Stimulated activated effector memory CD8-positive, alpha-beta T cell treated with anti-CD3 and anti-CD28 coated beads, Interleukin-12 subunit alpha, Interleukin-12 subunit beta, amount 100 ng/mL, for 72 hours (primary cell): ENCODE measurements at regions not wholly inside any gene's neighbourhood (a gene's known extent, or its start where the extent isn't known, plus 50 kb on each side); places are given as distances from the start of the nearest gene placed in this dataset.

Experiments used
- ATAC-seq: fragments of 150-1000 bp; cut with Tn5 transposase; 2 replicates; pipeline ENCODE4 v1.10.0; 2021
- DNase-seq, 2 donors: peaks; one replicate each; pipeline ENCODE4 v3.0.0; 2021 to 2022; ENCODE audit warnings: low spot score in 2 of 2
- H3K27ac Mint-ChIP-seq: one replicate; pipeline ENCODE4 v1.8.0; 2022; ENCODE audit warnings: mild to moderate bottlenecking, mixed read lengths
- H3K36me3 Mint-ChIP-seq: one replicate; pipeline ENCODE4 v1.8.0; 2022; ENCODE audit warnings: mild to moderate bottlenecking, mixed read lengths
- H3K4me1 Mint-ChIP-seq: one replicate; pipeline ENCODE4 v1.8.0; 2022; ENCODE audit warnings: mixed read lengths
- H3K4me3 Mint-ChIP-seq: one replicate; pipeline ENCODE4 v1.8.0; 2022; ENCODE audit warnings: mild to moderate bottlenecking, mixed read lengths
- H3K9me3 Mint-ChIP-seq: one replicate; pipeline ENCODE4 v1.8.0; 2022; ENCODE audit warnings: mixed read lengths

DNA sequence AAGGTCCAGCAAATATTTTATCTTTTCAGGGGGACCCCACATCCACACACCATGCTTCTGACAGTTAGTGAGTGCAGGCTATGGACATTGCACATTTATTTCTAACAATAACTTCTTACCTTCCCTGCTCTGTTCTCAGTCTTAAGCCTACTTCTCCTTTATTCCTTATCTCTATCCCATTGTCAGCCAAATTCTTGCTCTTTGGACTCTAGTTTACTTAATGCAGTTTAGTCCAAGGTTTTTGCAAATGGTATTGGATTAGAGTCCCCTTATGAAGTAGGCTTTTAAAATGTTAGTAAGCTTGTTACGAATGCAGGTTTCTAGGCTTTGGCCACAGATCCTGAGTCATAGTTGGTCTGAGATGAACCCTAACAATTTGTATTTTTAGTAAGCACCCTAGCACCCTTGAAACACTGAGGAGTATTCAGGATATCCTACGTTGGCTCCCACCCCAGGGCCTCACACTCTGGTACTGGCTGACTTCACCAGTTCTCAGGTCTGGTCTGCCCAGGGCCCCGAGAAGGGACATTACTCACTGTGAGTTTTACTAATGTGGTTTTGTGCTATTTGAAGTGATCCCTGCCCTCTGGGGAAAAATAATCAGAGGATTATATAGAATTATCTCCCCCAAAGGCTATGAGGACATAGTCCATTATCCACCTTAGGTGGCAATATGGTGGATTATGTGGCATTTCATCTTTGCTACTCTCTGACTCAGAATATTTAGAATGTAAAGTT is 239.5 kb downstream of the TGFB2 start:
- Mint-ChIP-seq H3K4me1 (no peaks in the 10 kb centered on the region), H3K27ac (no peak overlapping the region), H3K36me3 (no peaks in the 10 kb centered on the region), H3K4me3 (no peak overlapping the region), H3K9me3 (peaks cover 5% of the 10 kb centered on the region)
- DNase-seq: no peak
- no peak for ATAC-seq

DNA sequence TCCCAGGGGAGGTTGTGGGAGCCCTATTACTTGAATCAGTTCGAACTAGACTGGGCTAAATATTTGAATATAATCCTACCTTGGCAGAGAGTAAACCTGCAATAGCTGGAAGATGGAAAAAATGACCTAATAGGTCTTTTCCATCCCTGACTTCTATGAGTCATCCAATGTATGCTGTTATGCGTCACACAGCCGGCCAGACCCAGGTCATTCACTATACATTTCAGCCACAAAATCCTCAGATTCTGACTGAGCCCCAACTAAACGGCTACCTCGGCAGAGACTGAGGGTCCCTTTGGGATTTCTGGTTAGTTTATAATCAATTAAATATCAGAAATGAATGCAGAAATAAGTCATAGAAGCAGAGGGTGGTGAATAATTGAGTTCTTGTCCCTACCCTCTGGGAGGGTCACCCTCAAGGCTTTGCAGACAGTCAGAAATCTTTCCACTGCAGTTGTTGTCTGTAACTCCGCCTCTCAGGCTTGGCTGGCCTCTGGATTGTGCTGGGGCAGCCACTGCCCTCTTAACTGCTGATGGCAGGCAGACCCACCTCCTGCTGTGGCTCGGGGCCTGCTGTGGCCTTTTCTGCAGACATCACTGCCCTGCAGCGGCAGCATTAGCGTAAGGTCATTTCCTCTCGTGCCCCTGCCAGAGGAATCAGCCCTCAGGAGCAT is 240.5 kb downstream of the TGFB2 start:
- DNase-seq (no peak), ATAC-seq (no peak)
- no peaks in the 10 kb centered on the region for H3K4me1 Mint-ChIP-seq
- peaks cover 5% of the 10 kb centered on the region for H3K9me3 Mint-ChIP-seq
- no peak overlapping the region for H3K4me3 Mint-ChIP-seq
- no peaks in the 10 kb centered on the region for H3K36me3 Mint-ChIP-seq
- H3K27ac Mint-ChIP-seq: no peak overlapping the region

DNA sequence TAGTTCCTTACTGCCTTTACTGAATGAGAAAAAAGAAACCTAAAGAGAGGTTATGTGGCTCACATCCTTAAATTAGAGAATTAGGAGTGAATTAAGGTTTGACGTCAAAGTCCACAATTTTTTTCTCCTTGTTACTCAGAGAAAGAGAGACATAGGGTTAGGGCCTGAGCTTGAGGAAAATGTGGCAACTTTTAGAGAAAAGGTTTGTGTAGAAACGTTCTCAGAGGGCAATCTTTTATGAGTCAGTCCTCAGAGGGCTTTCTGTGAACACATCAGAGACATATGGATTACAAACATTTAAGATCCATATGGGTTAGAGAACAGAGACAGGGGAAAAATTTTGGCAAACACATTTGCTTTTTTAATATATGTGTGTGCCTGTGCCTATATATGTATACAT is 242.8 kb downstream of the TGFB2 start:
- ATAC-seq (no peak), DNase-seq (no peak)
- Mint-ChIP-seq H3K4me1 (no peaks in the 10 kb centered on the region), H3K4me3 (no peak overlapping the region), H3K36me3 (no peaks in the 10 kb centered on the region), H3K9me3 (peaks cover 3% of the 10 kb centered on the region), H3K27ac (no peak overlapping the region)

DNA sequence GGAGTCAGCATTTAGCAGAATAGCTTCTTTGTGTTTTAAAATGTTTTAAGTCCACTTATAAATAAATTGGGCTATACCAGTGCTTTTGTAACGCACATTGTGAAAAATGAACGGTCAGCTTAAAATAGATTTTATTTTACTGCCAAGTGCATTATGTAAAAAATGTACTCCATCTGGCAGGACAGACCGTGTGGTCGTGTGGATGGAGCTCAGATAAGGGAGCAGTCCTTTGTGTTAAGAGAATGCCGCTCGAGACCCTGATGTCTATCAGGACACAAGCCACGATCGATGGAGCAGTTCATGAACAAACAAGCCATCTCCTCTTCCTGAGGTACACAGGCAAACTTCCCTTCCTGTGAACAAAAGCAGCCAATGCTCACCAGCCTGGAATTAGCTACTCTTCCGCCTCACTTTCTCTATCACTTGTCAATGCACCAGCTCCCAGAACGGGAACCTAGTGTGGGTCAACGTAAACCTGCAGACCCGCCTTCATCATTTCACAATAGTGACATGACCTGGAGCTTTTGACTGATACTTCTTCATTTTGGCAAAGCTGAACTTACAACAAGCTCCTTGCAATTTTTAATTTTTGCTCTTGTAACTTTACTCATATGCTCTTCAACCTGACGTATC is 243.5 kb downstream of the TGFB2 start:
- Mint-ChIP-seq H3K4me3 (no peak overlapping the region), H3K27ac (no peak overlapping the region), H3K9me3 (no peaks in the 10 kb centered on the region), H3K36me3 (no peaks in the 10 kb centered on the region), H3K4me1 (no peaks in the 10 kb centered on the region)
- no peak for ATAC-seq
- DNase-seq: no peak

DNA sequence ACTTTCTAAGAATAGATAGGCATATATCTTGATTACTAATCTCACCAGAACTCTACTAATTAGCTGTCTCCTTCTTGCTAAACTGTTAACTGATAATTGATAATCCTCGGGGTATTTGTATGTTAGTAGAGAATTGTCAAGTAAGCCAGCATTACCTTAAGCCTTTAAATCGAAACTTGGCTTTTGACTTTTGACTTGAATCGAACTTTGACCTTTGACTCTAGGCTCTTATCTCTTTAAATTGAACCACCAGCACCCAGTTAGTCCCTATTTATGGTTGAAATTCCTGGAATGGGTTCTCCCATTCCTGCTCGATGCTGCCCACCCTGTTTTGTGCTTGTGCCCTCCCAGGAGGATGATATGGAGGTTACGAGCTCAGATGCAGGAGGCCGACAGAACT is 244.4 kb downstream of the TGFB2 start:
- Mint-ChIP-seq H3K4me1 (no peaks in the 10 kb centered on the region), H3K4me3 (no peak overlapping the region), H3K36me3 (no peaks in the 10 kb centered on the region), H3K27ac (no peak overlapping the region), H3K9me3 (no peaks in the 10 kb centered on the region)
- DNase-seq (no peak), ATAC-seq (no peak)

DNA sequence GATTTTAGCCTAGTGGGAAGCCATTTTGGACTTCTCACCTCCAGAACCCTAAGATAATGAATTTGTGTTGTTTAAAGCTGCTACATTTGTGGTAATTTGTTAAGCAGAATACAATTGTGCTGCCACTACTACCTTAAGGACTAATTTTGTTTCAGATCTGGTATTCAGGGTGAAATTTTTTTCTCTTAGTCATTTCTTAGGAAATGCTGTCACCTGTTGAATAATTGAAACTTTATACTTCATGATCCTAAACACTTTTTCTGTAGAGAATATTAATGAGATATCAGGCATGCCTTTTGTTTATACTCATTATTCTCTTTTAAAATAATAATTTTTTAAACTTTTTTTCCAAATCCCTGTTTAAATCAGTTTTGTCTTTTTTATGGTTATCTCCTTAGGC is 246.8 kb downstream of the TGFB2 start:
- DNase-seq (no peak), ATAC-seq (no peak)
- Mint-ChIP-seq H3K27ac (no peak overlapping the region), H3K4me1 (no peaks in the 10 kb centered on the region), H3K36me3 (no peaks in the 10 kb centered on the region), H3K9me3 (peaks cover 3% of the 10 kb centered on the region), H3K4me3 (no peak overlapping the region)

DNA sequence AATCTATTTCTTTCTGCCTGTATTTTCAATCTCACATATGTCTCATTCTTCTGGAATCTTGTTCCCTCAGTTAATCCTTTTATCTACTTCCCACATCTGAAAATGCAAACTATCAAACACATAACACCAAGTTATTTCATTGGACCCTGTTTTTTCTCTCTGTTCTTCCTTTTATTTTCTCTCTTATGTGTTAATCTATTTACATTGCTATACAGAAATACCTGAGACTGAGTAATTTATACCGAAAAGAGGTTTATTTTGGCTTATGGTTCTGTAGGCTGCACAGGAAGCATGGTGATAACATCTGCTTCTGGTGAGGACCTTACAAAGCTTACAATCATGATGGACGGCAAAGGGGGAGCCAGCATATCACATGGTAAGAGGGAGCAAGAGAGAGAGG is 247.6 kb downstream of the TGFB2 start:
- Mint-ChIP-seq H3K27ac (no peak overlapping the region), H3K36me3 (no peaks in the 10 kb centered on the region), H3K4me1 (no peaks in the 10 kb centered on the region), H3K4me3 (no peak overlapping the region), H3K9me3 (peaks cover 3% of the 10 kb centered on the region)
- no peak for ATAC-seq
- no peak for DNase-seq

DNA sequence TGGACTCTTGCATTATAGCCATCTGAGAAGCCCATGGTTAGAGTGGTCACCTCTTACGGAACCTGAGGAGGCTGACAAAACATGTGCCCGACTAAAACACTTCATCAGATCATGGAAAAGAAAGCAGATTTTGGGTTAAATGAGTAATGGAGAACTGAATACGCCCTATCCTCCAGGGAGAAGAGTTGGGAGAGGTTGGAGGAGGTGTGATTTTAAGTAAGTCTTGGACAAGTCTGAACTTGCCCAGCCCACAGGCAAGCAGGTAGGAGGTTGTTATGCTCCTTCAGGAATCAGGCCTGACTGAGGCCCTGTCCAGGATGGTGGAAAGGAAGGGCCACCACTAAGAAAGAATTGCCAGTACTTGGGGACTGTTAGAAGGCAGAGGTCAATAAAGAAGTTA is 255.8 kb downstream of the TGFB2 start:
- H3K36me3 Mint-ChIP-seq: no peaks in the 10 kb centered on the region
- ATAC-seq (no peak), DNase-seq (no peak)
- no peak overlapping the region for H3K4me3 Mint-ChIP-seq
- peaks cover 6% of the 10 kb centered on the region for H3K9me3 Mint-ChIP-seq
- no peaks in the 10 kb centered on the region for H3K4me1 Mint-ChIP-seq
- H3K27ac Mint-ChIP-seq: no peak overlapping the region

DNA sequence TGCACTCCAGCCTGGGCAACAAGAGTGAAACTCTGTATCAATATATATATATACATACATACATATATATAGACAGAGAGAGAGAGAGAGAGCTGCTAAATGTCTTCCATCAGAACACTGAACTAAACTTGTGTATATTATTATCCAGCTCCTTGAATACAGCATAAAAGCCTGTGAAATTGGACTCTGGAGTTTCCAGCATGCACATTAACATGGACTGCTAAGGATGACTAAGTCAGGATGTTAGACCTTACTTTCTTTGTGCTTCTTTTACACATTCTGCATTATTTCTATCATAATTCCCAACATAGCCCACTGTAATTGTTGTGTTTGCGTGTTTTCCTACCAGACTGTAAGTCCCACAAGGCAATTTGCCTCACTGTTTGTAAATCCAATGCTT is 259.1 kb downstream of the TGFB2 start:
- no peaks in the 10 kb centered on the region for H3K36me3 Mint-ChIP-seq
- no peak overlapping the region for H3K27ac Mint-ChIP-seq
- no peak overlapping the region for H3K4me3 Mint-ChIP-seq
- no peaks in the 10 kb centered on the region for H3K4me1 Mint-ChIP-seq
- no peak for ATAC-seq
- no peak for DNase-seq
- peaks cover 7% of the 10 kb centered on the region for H3K9me3 Mint-ChIP-seq

DNA sequence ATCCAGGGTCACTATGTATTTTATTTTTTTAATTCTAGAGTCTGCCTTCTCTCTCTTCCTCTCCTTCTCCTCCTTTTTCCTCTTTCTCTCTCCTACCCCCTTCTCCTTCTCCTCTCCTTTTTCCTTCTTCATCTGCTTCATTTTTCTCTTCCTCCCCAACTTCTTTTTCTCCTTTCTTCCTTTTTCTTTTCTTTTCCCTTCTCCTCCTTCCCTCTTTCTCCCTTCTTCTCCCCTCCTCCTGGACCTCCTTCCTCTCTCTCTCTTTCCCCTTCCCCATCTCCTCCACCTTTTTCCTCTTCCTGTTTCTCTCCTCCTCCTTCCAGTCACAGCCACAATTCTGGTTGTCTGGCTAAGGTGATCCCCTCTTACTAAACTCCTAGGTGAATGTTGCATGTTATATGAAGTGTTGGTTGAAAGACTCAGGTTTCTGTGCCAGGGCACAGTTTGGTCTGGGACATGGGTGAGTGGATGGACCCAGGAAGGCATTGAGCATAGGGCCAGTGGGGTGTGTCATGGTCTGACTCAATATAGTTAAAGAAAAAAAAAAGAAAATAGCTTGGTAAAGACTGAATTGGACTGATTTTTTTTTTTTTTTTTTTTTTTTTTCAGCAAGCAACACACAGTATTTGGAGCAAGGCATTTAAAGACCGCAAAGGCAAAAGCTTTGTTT is 266.9 kb downstream of the TGFB2 start:
- no peak for DNase-seq
- Mint-ChIP-seq H3K9me3 (peaks cover 7% of the 10 kb centered on the region), H3K36me3 (no peaks in the 10 kb centered on the region), H3K4me1 (no peaks in the 10 kb centered on the region), H3K4me3 (no peak overlapping the region), H3K27ac (no peak overlapping the region)
- ATAC-seq: no peak

DNA sequence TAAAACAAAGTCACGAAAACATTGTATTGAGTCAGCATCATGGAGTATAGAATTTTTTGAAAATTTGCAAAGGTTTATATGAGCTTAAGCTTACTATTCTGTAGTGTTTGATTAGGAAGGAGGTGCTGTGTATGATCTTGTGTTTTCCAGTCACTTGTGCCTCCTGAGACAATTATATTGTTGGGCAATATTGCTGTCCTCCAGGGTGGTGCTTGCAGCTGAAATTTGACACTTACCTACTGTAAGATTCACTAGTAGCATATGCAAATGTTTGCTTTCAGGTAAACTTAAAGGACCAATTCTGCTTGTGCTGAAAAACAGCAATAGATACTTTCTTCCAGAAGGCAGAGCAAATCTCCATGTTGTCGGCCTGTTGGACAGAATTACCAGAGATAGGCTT is 268.0 kb downstream of the TGFB2 start:
- H3K4me1 Mint-ChIP-seq: no peaks in the 10 kb centered on the region
- no peak for DNase-seq
- no peak overlapping the region for H3K4me3 Mint-ChIP-seq
- no peak overlapping the region for H3K27ac Mint-ChIP-seq
- ATAC-seq: no peak
- peaks cover 5% of the 10 kb centered on the region for H3K9me3 Mint-ChIP-seq
- no peaks in the 10 kb centered on the region for H3K36me3 Mint-ChIP-seq

DNA sequence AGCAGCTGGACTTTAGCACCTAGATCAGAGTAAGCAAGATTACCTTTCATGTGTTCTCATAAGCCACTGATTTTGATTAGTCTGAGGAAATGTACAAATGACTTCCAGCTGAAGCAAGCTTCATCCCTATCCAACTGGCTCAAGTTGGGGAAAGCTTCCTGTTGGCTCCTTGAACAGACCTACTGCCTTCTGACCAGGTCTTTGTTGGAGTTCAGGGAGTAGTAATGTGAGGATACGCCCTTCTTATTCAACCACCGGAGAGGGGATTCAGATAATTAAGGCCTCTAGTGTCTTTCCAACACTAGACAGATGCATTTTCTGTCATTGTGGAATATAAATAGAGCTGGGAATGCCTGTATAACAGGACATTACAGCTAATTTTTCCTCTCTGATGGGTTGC is 268.9 kb downstream of the TGFB2 start:
- DNase-seq (no peak), ATAC-seq (no peak)
- H3K27ac Mint-ChIP-seq: no peak overlapping the region
- no peak overlapping the region for H3K4me3 Mint-ChIP-seq
- no peaks in the 10 kb centered on the region for H3K9me3 Mint-ChIP-seq
- H3K4me1 Mint-ChIP-seq: no peaks in the 10 kb centered on the region
- no peaks in the 10 kb centered on the region for H3K36me3 Mint-ChIP-seq

DNA sequence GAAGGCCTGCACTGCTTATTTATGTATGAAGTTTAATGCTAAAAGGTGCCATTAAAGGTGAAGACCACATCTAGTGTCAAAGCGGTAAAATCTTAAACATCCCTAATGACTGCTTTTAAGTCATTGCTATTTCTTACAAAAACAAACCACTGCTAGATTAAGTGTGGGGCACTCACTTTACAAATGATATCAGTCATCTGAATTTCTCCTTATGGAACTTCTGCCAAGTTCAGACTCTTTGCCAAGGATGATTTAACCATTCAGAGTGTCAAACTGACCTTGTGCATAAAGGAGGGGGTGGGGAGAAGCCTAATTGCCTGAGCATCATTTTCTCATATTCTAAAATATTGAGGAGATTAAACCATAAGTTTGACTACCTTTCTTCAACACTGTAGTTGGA is 271.5 kb downstream of the TGFB2 start:
- Mint-ChIP-seq H3K9me3 (no peaks in the 10 kb centered on the region), H3K27ac (no peak overlapping the region), H3K4me1 (no peaks in the 10 kb centered on the region), H3K36me3 (no peaks in the 10 kb centered on the region), H3K4me3 (no peak overlapping the region)
- DNase-seq: no peak
- ATAC-seq: no peak

DNA sequence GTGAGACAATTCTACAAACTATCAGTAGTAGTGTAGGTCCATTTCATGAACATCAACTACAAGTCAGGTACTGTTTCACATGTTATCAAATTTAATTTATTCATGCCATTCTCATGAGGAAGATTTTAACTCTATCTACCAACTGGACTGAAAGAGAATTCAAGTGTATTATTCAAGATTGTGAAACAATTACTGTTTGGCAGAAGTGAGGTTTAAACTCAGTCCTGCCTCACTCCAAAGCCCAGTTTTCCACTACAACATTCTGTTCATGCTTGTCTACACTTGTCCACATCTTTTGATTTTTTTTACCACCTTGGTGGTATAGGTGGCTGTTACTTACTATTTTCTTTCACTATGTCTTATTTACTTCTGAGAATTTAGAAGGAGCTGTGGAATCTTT is 272.9 kb downstream of the TGFB2 start:
- H3K4me1 Mint-ChIP-seq: no peaks in the 10 kb centered on the region
- no peak for ATAC-seq
- H3K4me3 Mint-ChIP-seq: no peak overlapping the region
- H3K36me3 Mint-ChIP-seq: no peaks in the 10 kb centered on the region
- DNase-seq: no peak
- H3K27ac Mint-ChIP-seq: no peak overlapping the region
- no peaks in the 10 kb centered on the region for H3K9me3 Mint-ChIP-seq

DNA sequence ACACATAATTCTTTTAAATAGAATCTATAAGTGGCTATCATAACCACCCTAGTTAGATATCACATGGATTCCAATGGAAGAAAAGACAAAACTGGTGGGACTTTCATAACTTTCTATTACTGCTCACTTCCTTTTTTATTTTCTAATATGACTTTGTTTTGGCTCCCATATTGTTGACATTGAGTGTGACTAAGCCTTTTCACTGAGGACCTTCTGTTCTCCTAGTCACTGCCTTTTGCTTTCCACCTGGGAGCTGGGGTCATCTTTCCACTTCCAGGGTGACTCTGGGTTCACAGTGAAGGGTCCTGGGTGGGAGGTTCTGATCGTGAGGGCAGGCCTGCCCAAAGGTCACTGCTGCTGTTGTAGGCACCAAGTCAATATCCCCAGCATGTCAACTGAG is 275.8 kb downstream of the TGFB2 start:
- Mint-ChIP-seq H3K36me3 (no peaks in the 10 kb centered on the region), H3K4me3 (no peak overlapping the region), H3K27ac (no peak overlapping the region), H3K9me3 (no peaks in the 10 kb centered on the region), H3K4me1 (no peaks in the 10 kb centered on the region)
- DNase-seq (no peak), ATAC-seq (no peak)

DNA sequence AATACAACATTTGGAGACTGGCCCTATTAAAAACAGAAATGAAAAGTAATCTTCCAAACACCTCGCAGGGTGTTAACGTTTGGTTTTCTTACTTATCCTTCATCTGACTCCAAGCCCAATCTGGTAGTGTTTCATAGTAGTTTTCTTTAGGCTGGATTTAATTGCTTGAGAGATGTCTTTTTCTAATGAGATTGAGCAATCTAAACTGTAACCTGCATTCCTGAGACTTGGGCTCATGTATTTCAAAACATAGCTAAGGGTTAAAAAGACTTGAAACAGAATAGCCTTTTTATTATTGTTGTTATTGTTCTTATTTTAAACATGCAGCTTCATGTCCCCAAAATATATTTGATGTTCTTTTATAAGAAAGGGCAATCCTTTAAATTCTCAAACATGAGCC is 278.9 kb downstream of the TGFB2 start:
- no peak overlapping the region for H3K4me3 Mint-ChIP-seq
- no peaks in the 10 kb centered on the region for H3K36me3 Mint-ChIP-seq
- no peak overlapping the region for H3K27ac Mint-ChIP-seq
- DNase-seq (no peak), ATAC-seq (no peak)
- H3K9me3 Mint-ChIP-seq: peaks cover 2% of the 10 kb centered on the region
- H3K4me1 Mint-ChIP-seq: no peaks in the 10 kb centered on the region
